CD14-positive monocyte (primary cell): ENCODE measurements at regions not wholly inside any gene's neighbourhood (a gene's known extent, or its start where the extent isn't known, plus 50 kb on each side); places are given as distances from the start of the nearest gene placed in this dataset.

Experiments used
- DNase-seq, 3 donors: peaks; one replicate each; pipeline ENCODE4 v3.0.0-alpha.2; 2011 to 2022
- H2AFZ ChIP-seq: 2 replicates; pipeline ENCODE4 v1.6.0; 2012; ENCODE audit warnings: mild to moderate bottlenecking, low read depth, low read length, inconsistent platforms; ENCODE audit not compliant: insufficient read depth, poor library complexity, severe bottlenecking
- H3K27ac ChIP-seq, 2 donors: 1 replicate in 1 of 2; 2 replicates in 1 of 2; pipeline ENCODE4 v1.5.1; 2012 to 2013; ENCODE audit warnings: low read length in 2 of 2, control low read depth in 1 of 2, inconsistent platforms in 1 of 2, low read depth in 1 of 2, mild to moderate bottlenecking in 1 of 2
- H3K27me3 ChIP-seq, 2 donors: one replicate each; pipeline versions ENCODE4 v1.6.0 to v1.6.1; 2011 to 2013; ENCODE audit warnings: low read length in 2 of 2; ENCODE audit not compliant: control insufficient read depth in 2 of 2, insufficient read depth in 2 of 2
- H3K36me3 ChIP-seq, 2 donors: replicated peaks in 1 of 2; 1 replicate in 1 of 2; 2 replicates in 1 of 2; pipeline versions ENCODE4 v1.5.1 to v1.6.1; 2012 to 2013; ENCODE audit warnings: low read length in 2 of 2, control low read depth in 1 of 2, inconsistent platforms in 1 of 2, mild to moderate bottlenecking in 1 of 2; ENCODE audit not compliant: insufficient read depth in 2 of 2, control insufficient read depth in 1 of 2
- H3K4me1 ChIP-seq, 2 donors: 1 replicate in 1 of 2; 2 replicates in 1 of 2; pipeline versions ENCODE4 v1.5.1 to v1.6.1; 2012 to 2013; ENCODE audit warnings: low read length in 2 of 2, control low read depth in 1 of 2, inconsistent platforms in 1 of 2, mild to moderate bottlenecking in 1 of 2, moderate library complexity in 1 of 2; ENCODE audit not compliant: insufficient read depth in 2 of 2, control insufficient read depth in 1 of 2
- H3K4me2 ChIP-seq: replicated peaks from 2 replicates; pipeline ENCODE3; 2012; ENCODE audit warnings: low read length, moderate library complexity, mild to moderate bottlenecking; ENCODE audit not compliant: poor library complexity, severe bottlenecking; ENCODE audit errors: extremely low read depth
- H3K4me3 ChIP-seq, 3 experiments: fragments of 200-600 bp in 1 of 3; sonication (generic) in 1 of 3; replicated peaks in 1 of 3; 1 replicate in 2 of 3; 2 replicates in 1 of 3; pipeline ENCODE4 v1.5.1; 2011 to 2013; ENCODE audit warnings: low read length in 3 of 3, mild to moderate bottlenecking in 3 of 3, control low read depth in 2 of 3, low read depth in 2 of 3, inconsistent platforms in 1 of 3, moderate library complexity in 1 of 3
- H3K79me2 ChIP-seq: 2 replicates; pipeline ENCODE4 v1.6.0; 2012; ENCODE audit warnings: mild to moderate bottlenecking, control low read depth, inconsistent platforms, low read length, moderate library complexity; ENCODE audit not compliant: insufficient read depth
- H3K9ac ChIP-seq: 2 replicates; pipeline ENCODE4 v1.6.0; 2017; ENCODE audit warnings: low read length, mild to moderate bottlenecking; ENCODE audit not compliant: insufficient read depth, poor library complexity, severe bottlenecking
- H3K9me3 ChIP-seq, 2 donors: replicated peaks in 1 of 2; 1 replicate in 1 of 2; 2 replicates in 1 of 2; pipeline versions ENCODE4 v1.5.1 to v1.6.1; 2012 to 2013; ENCODE audit warnings: low read length in 2 of 2, control low read depth in 1 of 2; ENCODE audit not compliant: control insufficient read depth in 1 of 2, insufficient read depth in 1 of 2
- H4K20me1 ChIP-seq: 2 replicates; pipeline ENCODE4 v1.6.0; 2012; ENCODE audit warnings: mild to moderate bottlenecking, low read length, control low read depth, moderate library complexity; ENCODE audit not compliant: insufficient read depth
- H3K27ac Mint-ChIP-seq, 7 donors: one replicate each; pipeline ENCODE4 v1.8.0; 2020; ENCODE audit warnings: mild to moderate bottlenecking in 7 of 7, mixed read lengths in 7 of 7, moderate library complexity in 6 of 7, inconsistent platforms in 2 of 7
- H3K27me3 Mint-ChIP-seq, 3 donors: one replicate each; pipeline ENCODE4 v1.8.0; 2021 to 2022; ENCODE audit warnings: low read depth in 3 of 3, mild to moderate bottlenecking in 3 of 3, mixed read lengths in 3 of 3, moderate library complexity in 3 of 3, inconsistent platforms in 1 of 3
- H3K36me3 Mint-ChIP-seq, 2 donors: one replicate each; pipeline ENCODE4 v1.8.0; 2020; ENCODE audit warnings: mixed read lengths in 2 of 2, inconsistent platforms in 1 of 2, mild to moderate bottlenecking in 1 of 2
- H3K4me1 Mint-ChIP-seq: one replicate; pipeline ENCODE4 v1.8.0; 2020; ENCODE audit warnings: mild to moderate bottlenecking, mixed read lengths
- H3K4me3 Mint-ChIP-seq, 2 donors: one replicate each; pipeline ENCODE4 v1.8.0; 2020; ENCODE audit warnings: mild to moderate bottlenecking in 2 of 2, mixed read lengths in 2 of 2, moderate library complexity in 1 of 2
- H3K9me3 Mint-ChIP-seq, 7 donors: one replicate each; pipeline ENCODE4 v1.8.0; 2020 to 2022; ENCODE audit warnings: mixed read lengths in 7 of 7, mild to moderate bottlenecking in 6 of 7, moderate library complexity in 6 of 7, inconsistent platforms in 2 of 7
- WGBS: methylation state at CpG from one replicate; pipeline ENCODE4 v1.1.5; 2013; ENCODE audit warnings: missing lambda C conversion rate; ENCODE audit not compliant: insufficient coverage; 5-methylcytosine and 5-hydroxymethylcytosine counted together
- intact Hi-C, 2 donors: fragments of 100-400 bp; cut with micrococcal nuclease; formaldehyde crosslinking; loops; one replicate each; pipeline versions ENCODE4 v1.15.0 to v1.15.1; 2023
- TF ChIP-seq, protein P1 (sequence below): fragments of 200-600 bp; IDR thresholded peaks from one replicate; pipeline ENCODE4 v1.8.0; 2022; ENCODE audit warnings: antibody characterized with exemption, mild to moderate bottlenecking

DNA sequence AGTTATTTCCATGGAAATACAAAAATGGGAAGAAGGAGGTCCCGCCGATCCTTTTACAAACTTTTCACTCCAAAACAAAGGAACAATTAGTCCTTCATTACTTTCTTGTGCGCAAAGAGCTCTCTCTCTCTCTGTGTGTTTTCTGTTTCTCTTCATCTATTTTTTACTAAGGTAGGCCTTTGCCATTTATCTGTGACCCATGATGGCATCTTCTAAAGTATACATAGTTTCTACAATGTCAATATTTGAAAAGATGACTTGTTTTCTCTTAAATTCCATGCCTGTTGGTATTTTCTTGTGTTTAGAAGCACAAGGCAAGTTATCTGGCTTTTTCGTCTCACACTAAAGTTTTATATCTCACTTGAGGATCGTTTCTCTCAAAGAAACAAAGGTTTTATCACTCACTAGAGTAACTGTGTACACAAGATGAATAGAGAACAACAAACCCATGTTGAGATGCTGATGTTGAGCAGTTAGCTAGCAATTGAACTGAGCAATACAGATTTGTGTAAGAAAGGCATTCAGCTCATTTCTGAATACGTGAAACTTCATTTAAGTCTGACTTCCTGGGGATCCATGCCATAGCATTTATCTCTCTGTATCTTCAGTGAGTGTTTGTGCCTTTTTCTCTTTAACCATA is 250.3 kb downstream of the GBA3 start:
- TF ChIP-seq, protein P1, sequence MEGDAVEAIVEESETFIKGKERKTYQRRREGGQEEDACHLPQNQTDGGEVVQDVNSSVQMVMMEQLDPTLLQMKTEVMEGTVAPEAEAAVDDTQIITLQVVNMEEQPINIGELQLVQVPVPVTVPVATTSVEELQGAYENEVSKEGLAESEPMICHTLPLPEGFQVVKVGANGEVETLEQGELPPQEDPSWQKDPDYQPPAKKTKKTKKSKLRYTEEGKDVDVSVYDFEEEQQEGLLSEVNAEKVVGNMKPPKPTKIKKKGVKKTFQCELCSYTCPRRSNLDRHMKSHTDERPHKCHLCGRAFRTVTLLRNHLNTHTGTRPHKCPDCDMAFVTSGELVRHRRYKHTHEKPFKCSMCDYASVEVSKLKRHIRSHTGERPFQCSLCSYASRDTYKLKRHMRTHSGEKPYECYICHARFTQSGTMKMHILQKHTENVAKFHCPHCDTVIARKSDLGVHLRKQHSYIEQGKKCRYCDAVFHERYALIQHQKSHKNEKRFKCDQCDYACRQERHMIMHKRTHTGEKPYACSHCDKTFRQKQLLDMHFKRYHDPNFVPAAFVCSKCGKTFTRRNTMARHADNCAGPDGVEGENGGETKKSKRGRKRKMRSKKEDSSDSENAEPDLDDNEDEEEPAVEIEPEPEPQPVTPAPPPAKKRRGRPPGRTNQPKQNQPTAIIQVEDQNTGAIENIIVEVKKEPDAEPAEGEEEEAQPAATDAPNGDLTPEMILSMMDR, result no peak
- WGBS, result no CpG with 5 or more reads among the region's 6 CpGs

DNA sequence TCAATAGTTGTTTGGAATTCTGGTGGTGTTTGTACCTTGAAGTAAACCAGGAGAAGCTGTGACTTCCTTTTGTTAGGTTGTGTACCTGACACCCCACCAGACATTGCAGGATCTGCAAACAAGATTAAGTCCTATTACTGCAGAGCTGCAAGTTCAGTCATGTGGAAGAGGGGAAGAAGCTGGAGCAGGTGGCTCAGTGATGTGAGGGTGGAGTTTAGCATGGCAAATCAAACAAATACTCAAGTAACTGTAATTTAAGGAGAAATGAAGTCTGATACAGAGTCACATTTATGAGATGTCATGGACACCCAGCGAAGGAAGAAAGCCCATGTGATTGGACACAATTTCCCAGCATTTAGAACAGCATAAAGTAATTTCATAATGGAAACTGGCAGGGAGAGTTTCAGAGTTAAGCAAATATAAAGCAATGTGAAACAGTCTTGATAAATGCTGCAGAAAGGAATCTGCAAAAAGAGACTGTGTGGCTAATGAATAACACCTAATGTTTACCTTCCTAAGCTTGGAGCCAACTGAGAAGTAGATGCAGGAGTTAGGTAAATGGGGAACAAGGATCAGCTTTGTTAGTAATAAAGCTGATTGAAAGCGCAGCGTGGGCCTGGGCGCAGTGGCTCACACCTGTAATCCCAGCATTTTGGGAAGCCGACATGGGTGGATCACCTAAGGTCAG is 249.1 kb downstream of the GBA3 start:
- Mint-ChIP-seq H3K27me3 (peaks cover 0 to 2% (median 2%) of the 10 kb centered on the region in 3 donors), H3K36me3 (no peaks in the 10 kb centered on the region), H3K27ac (no peak overlapping the region), H3K4me3 (no peak overlapping the region), H3K4me1 (no peaks in the 10 kb centered on the region), H3K9me3 (peaks cover 0 to 10% (median under 1%) of the 10 kb centered on the region in 7 donors)
- no peaks in the 10 kb centered on the region for H3K27me3 ChIP-seq
- 100% methylated on average over 3 of the region's 5 CpGs for WGBS
- H3K4me2 ChIP-seq, result no peak overlapping the region
- intact Hi-C loops, result no loop called here
- no peak overlapping the region for H3K27ac ChIP-seq
- no peak overlapping the region for H3K4me3 ChIP-seq
- H3K79me2 ChIP-seq, result no peaks in the 10 kb centered on the region
- H3K9me3 ChIP-seq, result no peaks in the 10 kb centered on the region
- TF ChIP-seq, protein P1, result no peak
- DNase-seq, result no peak
- H4K20me1 ChIP-seq, result no peaks in the 10 kb centered on the region
- no peak overlapping the region for H2AFZ ChIP-seq
- no peaks in the 10 kb centered on the region for H3K4me1 ChIP-seq
- no peaks in the 10 kb centered on the region for H3K36me3 ChIP-seq
- no peak overlapping the region for H3K9ac ChIP-seq

More for the DNA sequence above, 250.3 kb downstream of the GBA3 start:
- Histone ChIP-seq H3K27ac (no peak overlapping the region), H3K4me3 (no peak overlapping the region), H2AFZ (no peak overlapping the region), H3K9me3 (no peaks in the 10 kb centered on the region), H3K9ac (no peak overlapping the region), H3K4me2 (no peak overlapping the region), H3K79me2 (no peaks in the 10 kb centered on the region), H4K20me1 (no peaks in the 10 kb centered on the region), H3K36me3 (no peaks in the 10 kb centered on the region), H3K27me3 (no peaks in the 10 kb centered on the region), H3K4me1 (no peaks in the 10 kb centered on the region)
- Mint-ChIP-seq H3K27me3 (peaks cover 0 to 2% (median 2%) of the 10 kb centered on the region in 3 donors), H3K4me3 (no peak overlapping the region), H3K36me3 (no peaks in the 10 kb centered on the region), H3K27ac (no peak overlapping the region), H3K9me3 (peaks cover 0 to 7% (median 0%) of the 10 kb centered on the region in 7 donors), H3K4me1 (no peaks in the 10 kb centered on the region)
- intact Hi-C loops, result no loop called here
- no peak for DNase-seq
